IMR-90 (cell line): ENCODE measurements at regions not wholly inside any gene's neighbourhood (a gene's known extent, or its start where the extent isn't known, plus 50 kb on each side); places are given as distances from the start of the nearest gene placed in this dataset.

Experiments used
- BHLHE40 ChIP-seq: fragments of 150-350 bp; IDR thresholded peaks from 2 replicates; pipeline ENCODE4 v1.6.1; 2016; ENCODE audit warnings: mild to moderate bottlenecking, low read depth, low read length
- CEBPB ChIP-seq: IDR thresholded peaks from 2 replicates; pipeline ENCODE4 v1.6.1; 2012; ENCODE audit warnings: low read depth, low read length, improper control_type of control experiment
- CHD1 ChIP-seq: IDR thresholded peaks from 2 replicates; pipeline ENCODE4 v1.6.1; 2012; ENCODE audit warnings: low read depth, low read length, improper control_type of control experiment
- CTCF ChIP-seq: conservative IDR thresholded peaks from 2 replicates; pipeline ENCODE4 v1.5.1; 2012; ENCODE audit warnings: mild to moderate bottlenecking, low read depth, low read length, improper control_type of control experiment
- ELK1 ChIP-seq: fragments of 150-350 bp; IDR thresholded peaks from 2 replicates; pipeline ENCODE4 v1.6.1; 2016; ENCODE audit warnings: low read depth, mild to moderate bottlenecking, low read length, moderate library complexity, borderline replicate concordance
- FOS ChIP-seq: fragments of 150-350 bp; IDR thresholded peaks from 2 replicates; pipeline ENCODE4 v1.6.1; 2016; ENCODE audit warnings: low read depth, low read length
- MAFK ChIP-seq: IDR thresholded peaks from 2 replicates; pipeline ENCODE4 v1.6.1; 2012; ENCODE audit warnings: low read depth, low read length, improper control_type of control experiment
- MXI1 ChIP-seq: IDR thresholded peaks from 2 replicates; pipeline ENCODE4 v1.6.1; 2012; ENCODE audit warnings: low read depth, mild to moderate bottlenecking, low read length, moderate library complexity, borderline replicate concordance
- POLR2A ChIP-seq: IDR thresholded peaks from 2 replicates; pipeline ENCODE4 v1.6.1; 2012; ENCODE audit warnings: mild to moderate bottlenecking, low read depth, low read length
- RAD21 ChIP-seq: IDR thresholded peaks from 2 replicates; pipeline ENCODE4 v1.6.1; 2012; ENCODE audit warnings: low read length, improper control_type of control experiment
- RCOR1 ChIP-seq: IDR thresholded peaks from 2 replicates; pipeline ENCODE4 v1.6.1; 2012; ENCODE audit warnings: mild to moderate bottlenecking, low read length, improper control_type of control experiment; ENCODE audit not compliant: insufficient replicate concordance
- RFX5 ChIP-seq: IDR thresholded peaks from 2 replicates; pipeline ENCODE4 v1.8.0; 2012; ENCODE audit warnings: low read depth, mild to moderate bottlenecking, low read length, moderate library complexity
- SMC3 ChIP-seq: fragments of 150-350 bp; IDR thresholded peaks from 2 replicates; pipeline ENCODE4 v1.6.1; 2016; ENCODE audit warnings: low read depth, mild to moderate bottlenecking, antibody characterized with exemption, low read length, moderate library complexity
- USF2 ChIP-seq: fragments of 150-350 bp; IDR thresholded peaks from 2 replicates; pipeline ENCODE4 v1.6.1; 2017; ENCODE audit warnings: mild to moderate bottlenecking, antibody characterized with exemption, low read length, low read depth

- TF ChIP-seq POLR2A (no peak), CTCF (no peak), RAD21 (no peak), FOS (no peak), RFX5 (no peak), MXI1 (no peak), USF2 (no peak), SMC3 (no peak), RCOR1 (no peak), CHD1 (no peak), CEBPB (no peak), MAFK (no peak), BHLHE40 (no peak), ELK1 (no peak)
Observed at GRCh38 chr10:128466831-128467371, 340.7 kb upstream of the MKI67 start.
